SU-DHL-6 (cell line): ENCODE measurements at regions not wholly inside any gene's neighbourhood (a gene's known extent, or its start where the extent isn't known, plus 50 kb on each side); places are given as distances from the start of the nearest gene placed in this dataset.

ENCODE experiments used
- EZH2phosphoT487 ChIP-seq: fragments of 200-600 bp; sonication (generic), shearing (Covaris generic); conservative IDR thresholded peaks from 2 replicates; pipeline ENCODE4 v1.6.1; 2018; ENCODE audit warnings: mild to moderate bottlenecking, antibody characterized with exemption, low read length, moderate library complexity, mixed read lengths
- TF ChIP-seq, protein P1 (sequence below): fragments of 200-600 bp; sonication (generic); IDR thresholded peaks from one replicate; pipeline ENCODE4 v1.5.1; 2017; ENCODE audit warnings: antibody characterized with exemption, mild to moderate bottlenecking, low read length, moderate library complexity; ENCODE audit not compliant: insufficient read depth, poor library complexity, severe bottlenecking

- TF ChIP-seq, protein P1, sequence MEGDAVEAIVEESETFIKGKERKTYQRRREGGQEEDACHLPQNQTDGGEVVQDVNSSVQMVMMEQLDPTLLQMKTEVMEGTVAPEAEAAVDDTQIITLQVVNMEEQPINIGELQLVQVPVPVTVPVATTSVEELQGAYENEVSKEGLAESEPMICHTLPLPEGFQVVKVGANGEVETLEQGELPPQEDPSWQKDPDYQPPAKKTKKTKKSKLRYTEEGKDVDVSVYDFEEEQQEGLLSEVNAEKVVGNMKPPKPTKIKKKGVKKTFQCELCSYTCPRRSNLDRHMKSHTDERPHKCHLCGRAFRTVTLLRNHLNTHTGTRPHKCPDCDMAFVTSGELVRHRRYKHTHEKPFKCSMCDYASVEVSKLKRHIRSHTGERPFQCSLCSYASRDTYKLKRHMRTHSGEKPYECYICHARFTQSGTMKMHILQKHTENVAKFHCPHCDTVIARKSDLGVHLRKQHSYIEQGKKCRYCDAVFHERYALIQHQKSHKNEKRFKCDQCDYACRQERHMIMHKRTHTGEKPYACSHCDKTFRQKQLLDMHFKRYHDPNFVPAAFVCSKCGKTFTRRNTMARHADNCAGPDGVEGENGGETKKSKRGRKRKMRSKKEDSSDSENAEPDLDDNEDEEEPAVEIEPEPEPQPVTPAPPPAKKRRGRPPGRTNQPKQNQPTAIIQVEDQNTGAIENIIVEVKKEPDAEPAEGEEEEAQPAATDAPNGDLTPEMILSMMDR = no peak
- TF ChIP-seq EZH2phosphoT487 = no peak
Observed at GRCh38 chr18:46418663-46419260, 238.3 kb downstream of the LOXHD1 start.
